HG02973 (cell line): ENCODE measurements at regions not wholly inside any gene's neighbourhood (a gene's known extent, or its start where the extent isn't known, plus 50 kb on each side); places are given as distances from the start of the nearest gene placed in this dataset.

ENCODE experiments used
- ATAC-seq: cut with Tn5 transposase; IDR thresholded peaks from one replicate; pipeline ENCODE4 v1.9.1; 2021; ENCODE audit warnings: moderate library complexity; ENCODE audit not compliant: unreplicated experiment

DNA sequence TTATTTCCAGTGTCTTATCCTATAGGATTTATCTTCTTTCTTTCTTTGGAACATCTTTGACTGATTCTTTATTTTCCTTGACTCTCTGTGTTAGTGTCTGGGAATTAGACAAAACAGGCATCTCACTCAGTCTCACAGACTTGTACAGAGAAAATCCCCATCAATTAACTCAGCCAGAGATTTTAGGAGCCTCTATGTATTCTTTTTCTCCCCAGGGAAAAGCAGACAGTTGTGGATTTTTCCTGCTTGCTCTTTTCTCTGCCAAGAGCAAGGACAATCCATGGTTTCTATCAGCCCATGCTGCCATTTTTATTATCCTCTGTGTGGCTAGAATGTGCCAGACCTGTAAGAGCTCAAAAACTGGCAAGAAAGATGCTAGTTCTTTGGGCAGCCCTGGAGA lies 595.1 kb downstream of the SNAPC1 start:
- no peak for ATAC-seq

DNA sequence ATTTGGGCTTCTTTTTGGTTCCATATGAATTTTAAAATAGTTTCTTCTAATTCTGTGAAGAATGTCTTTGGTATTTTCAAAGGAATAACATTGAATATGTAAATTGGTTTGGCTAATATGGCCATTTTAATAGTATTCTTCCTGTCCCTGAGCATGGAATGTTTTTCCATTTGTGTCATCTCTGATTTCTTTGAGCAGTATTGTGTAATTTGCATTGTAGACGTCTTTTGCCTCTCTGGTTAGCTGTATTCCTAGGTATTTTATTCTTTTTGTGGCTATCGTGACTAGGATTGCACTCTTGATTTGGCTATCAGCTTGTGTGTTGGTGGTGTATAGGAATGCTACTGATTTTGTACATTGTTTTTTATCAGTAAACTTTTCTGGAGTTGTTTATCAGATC lies 601.9 kb downstream of the SNAPC1 start:
- ATAC-seq, result no peak

DNA sequence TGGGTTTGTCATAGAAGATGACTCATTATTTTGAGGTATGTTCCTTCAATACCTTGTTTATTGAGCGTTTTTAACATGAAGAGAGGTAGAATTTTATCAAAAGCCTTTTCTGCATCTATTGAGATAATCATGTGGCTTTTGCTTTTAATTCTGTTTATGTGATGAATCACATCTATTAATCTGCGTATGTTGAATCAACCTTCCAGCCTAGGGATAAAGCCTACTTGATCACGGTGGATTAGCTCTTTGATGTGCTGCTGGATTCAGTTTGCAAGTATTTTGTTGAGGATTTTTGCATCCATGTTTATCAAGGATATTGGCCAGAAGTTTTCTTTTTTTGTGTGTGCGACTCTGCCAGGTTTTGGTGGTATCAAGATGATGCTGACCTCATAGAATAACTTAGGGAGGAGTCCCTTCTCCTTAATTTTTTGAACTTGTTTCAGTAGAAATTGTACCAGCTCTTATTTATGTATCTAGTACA lies 602.6 kb downstream of the SNAPC1 start:
- no peak for ATAC-seq

DNA sequence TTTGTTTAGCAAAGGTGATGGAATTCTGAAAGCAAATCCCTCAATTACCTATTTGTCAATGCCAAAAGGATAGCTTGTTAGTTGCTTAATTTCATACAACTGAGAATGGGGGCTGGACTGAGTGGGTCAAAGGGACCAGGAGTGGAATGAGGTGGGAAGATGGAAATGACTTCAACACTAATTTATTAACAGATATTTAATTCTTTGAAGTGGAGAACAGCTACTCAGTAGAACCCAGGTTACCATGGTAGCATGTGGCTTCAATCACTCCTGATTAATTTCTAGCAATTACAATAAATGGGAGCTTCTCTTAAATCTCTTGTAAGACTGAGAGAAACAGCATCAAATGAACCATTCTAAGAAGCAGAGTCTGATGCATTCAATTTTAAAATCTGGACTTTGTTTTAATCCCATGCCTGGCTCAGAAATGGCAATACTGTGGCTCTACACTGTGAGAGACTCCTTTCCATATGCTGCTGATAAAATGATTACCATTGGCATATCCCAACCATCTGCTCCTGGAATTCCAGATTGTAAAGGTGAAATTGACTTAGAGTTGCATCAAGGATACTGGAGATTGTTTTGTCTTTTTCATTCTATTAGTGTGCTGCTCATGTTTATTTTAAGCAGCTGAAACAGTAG lies 607.8 kb downstream of the SNAPC1 start:
- ATAC-seq, result no peak

DNA sequence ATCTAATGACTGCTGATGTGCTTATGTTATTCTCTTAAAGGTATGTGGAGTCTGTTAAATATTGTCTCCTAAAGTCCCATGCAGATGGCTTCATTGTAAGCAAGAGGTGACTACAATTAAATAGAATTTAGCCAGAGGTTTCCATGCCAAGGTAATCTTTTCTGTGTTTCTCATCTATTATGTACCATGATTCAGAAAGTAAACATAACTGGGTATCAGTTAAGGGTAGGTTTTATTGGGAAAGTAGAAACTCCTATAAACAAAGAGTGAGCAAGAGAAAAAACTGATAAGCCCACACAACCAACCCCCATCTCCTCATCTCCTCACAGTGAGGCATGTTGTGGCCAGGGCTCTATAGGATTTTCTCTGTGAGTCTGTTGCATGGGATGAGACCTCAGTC lies 611.7 kb downstream of the SNAPC1 start:
- no peak for ATAC-seq

DNA sequence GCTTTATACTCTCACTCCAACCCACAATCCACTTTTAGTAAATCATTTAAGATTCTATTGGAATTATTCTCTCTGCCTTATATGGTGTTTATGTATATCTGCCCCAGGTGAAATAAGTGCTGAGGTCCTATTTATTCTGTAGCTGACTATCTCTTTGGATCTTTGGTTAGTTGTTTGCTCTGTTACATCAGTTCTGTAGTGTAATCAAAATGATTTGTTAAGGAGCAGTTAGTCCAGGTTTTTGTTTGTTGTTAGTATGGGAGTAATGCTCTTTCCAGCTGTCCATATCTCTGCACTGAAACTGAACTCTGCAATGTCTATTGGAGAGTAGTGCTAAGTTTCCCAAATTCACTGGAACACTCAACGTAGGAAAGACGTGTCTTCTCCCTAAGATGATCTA lies 615.8 kb downstream of the SNAPC1 start:
- no peak for ATAC-seq

DNA sequence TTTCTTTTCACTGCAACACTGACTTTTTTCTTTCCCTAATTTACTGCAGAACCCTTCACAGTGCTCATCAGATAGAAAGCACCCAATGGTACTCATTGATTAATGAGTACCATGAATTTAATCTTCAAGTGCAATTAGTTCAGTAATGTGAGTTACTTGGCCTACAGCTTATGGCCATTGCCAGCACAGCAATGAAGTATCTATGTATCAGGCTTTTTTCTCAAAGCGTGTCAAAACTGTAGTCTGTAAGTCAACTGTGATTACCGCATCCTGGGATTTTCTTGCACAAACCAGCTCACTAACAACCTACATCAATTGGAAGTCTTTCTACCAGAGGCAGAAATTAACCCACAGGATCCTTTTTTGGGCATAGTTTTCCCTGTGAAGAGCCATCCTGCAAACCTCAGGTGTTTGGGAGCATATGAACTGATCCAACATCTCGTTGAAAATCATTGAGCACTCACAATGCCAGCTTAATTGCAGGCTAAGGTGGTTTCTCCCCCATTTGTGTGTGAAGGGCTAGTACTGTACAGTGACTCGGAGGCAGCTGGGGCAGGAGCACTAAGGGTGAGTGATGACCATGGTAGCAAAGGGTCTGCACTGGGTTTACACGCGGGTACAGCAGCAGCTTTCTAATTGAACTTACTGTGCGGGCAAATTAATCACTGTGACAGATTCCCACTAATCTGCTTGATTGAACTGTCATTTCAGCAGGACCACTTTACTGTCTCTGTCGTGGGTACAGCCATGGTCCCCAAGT lies 619.3 kb downstream of the SNAPC1 start:
- no peak for ATAC-seq

DNA sequence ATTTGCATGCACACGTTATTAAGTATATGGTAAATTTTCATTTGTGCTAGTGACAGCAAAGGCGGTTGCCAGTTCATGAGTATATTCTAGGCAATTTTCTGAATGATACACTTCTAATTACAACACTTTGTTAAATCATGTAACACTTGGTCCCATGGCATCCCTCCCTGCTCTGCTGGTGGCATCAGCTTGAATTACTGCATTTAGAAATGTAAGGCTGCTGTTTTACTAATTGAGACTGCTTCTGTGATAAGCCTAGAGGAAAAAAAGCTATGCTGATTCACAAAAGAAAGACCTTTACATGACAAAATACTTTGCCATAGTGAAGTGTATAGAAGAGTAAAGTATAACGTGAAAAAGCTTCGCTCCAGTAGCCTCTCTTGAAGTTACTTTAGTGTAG lies 636.1 kb downstream of the KCNH5 start:
- no peak for ATAC-seq

DNA sequence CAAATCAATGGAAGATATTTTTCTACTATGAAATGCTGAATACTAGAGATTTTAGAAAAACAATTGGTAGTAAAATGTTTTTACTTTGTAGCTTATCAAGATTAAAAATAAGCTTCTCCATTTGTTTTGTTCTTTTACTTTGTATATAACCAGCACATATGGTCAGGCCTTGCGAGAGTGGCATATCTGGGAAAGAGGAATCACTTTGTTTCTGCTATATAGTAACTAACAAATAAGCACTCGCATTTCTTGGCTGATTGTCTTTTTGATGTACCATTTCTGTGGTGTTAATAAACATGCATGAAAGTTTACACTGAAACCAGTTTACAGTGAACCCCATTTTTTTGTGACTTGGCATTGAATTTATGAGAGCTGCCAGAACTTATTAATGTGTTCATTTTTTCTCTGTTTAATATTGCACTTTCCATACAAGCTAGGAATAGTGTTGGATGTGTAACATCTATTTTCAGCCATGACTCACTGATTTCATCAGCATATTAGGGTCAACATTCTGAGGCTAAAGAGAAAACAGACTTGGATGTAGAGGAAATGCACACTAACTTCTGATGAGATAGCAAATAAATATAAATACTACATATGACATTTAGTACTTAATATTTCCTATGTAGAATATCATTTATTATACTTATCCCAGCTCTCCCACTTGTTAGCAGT lies 635.5 kb downstream of the KCNH5 start:
- no peak for ATAC-seq

DNA sequence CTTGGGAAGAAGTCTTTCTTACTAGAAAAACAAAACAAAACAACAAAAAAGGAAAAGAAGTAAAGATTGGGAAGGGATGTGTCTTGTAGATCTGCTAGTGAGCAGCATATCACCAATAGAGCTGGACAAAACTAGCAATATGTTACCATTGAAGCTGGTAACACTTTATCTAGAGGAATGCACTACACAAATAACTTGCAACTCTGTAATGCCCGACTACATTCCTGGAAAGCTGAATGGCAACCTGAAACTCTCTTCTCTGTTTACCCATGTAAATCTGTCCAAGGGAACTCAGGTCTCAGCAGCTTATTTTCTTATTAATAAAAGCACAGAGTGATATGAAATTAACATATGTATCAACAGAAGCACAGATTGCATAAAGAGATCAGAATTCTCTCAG lies 624.4 kb downstream of the KCNH5 start:
- no peak for ATAC-seq

DNA sequence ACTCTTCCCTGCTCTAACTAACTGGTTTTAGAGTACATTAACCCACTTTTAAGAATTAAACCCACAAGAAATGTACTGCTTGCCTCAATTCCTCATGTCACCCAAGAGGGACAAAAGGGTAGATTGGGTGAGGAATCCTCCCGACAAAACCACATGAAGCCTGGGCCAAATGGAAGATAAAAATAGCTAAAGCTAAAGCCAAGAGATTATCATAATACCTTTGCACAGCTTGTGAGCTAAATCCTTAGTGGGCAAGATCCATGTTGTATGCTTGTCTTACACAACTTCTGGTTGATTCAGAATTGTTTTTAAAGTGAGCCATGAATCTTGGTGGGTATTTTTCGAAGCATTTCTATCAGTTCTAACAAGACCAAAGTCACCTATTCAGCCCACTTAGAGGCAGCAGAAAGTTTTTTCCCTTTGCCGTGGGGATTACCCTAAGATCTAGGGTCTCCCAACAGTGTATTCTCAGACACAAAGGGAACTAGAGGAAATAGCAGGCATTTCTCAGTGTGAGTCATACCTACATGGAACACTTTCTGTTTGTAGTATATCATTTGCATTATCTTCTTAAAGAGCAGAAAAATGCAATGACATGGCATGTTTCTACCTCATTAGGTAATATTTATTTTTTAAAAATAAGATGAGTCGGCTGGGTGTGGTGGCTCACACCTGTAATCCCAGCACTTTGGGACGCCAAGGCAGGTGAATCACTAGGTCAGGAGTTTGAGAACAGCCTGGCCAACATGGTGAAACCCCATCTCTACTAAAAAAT lies 616.6 kb downstream of the KCNH5 start:
- ATAC-seq, result no peak

DNA sequence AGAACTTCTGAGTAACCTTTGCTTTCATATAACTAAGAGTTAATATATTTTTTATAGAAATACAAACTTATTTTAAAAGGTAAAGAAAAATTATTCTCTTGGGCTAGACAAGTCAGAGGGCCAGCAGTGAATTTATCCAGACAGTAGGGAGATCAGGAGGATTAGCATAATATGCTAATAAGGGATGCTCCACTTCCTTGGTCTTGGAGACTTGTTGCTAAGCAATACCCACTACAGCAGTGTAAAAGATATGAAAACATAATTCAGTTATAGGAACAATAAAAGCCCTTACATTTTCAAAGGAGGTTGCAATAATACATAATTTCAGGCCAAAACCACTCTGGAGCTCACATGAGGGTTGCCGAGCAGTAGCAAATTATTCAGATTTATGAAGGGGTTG lies 615.6 kb downstream of the KCNH5 start:
- no peak for ATAC-seq

DNA sequence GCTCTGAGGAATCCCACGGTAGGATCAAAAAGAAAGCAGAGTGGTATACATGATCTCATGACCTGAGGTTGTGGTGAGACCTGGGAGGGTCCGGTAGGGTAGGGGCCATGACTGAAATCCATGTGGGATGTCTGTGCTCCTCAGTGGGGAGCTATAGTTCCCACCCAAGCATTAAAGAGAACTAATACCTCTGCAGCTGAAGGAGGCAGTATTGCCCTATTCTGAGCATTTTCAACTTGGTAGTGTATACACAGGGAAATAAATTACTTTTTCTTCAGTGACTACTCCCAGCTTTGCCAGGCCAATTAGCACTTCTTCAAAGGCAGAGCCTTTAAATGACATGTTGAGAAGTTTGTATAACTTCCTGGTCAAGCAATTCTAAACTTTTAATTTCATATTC lies 613.8 kb downstream of the KCNH5 start:
- no peak for ATAC-seq

DNA sequence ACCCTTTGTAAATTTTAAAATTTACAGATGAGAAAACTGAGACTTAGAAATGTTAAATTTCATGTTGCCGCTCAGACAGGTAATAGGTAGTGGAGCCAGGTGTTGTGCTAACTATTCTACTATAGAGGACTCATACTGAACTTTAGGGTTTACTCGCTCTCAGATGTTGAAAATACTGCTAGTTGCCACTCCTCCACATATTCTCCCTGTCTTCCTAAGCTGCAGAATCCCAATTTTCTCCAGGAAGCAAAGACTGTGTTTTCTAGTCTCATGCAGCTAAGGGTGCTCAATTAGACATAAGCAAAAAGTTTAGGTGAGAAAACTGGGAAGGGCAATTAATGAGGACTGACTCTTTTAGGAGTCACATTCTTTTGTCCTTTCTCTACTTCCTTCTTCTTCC lies 612.3 kb downstream of the KCNH5 start:
- ATAC-seq, result no peak

DNA sequence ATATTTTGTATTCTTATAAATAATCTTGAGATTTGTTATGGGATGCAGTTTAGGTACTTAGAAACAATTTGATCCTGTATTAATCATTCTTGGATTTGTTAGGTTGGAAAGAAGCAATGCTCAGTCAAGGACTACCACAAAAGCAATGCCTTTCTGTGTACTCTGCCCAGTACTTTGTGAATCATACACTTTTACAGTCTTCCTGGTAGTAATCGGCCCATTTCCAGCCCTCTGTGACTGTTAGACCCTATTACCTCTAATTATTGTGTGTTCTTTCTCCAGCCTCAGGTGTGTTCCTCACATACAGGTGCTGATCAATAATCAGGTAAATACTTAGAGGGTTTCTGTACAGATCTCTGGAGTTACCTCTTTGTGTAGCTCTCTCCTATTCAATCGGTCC lies 609.0 kb downstream of the KCNH5 start:
- no peak for ATAC-seq

DNA sequence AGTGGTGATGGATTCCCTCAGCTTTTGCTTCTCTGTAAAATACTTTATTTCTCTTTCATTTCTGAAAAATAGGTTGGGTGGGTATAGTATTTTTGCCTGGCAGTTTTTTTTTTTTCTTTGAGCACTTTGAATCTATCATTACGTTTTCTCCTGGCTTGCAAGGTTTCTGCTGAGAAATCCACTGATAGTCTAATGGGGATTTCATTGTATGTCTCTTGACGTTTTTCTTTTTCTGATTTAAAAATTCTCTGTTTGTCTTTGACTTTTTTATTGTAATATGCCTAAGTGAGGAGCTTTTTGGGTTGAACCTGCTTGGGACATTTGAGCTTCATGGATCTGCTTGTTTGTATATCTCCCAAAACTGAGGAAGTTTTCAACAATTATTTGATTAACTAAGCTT lies 606.0 kb downstream of the KCNH5 start:
- no peak for ATAC-seq

DNA sequence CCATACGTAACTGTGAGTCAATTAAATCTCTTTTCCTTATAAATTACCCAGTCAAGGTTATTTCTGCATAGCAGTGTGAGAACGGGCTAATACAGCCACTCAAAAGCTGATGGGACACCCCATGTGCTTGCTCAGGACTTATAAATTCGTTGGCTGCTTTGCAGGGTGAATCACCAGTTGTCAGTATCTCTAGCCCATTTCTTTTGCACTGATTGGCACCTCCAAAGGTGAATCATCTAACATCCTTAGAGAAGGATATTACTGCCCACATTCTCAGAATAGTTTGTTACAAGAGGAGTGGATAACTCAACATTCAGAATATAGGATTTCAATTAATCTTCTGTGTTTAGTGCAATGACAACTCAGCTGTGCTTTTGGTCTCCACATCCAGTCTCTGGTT lies 601.5 kb downstream of the KCNH5 start:
- no peak for ATAC-seq

DNA sequence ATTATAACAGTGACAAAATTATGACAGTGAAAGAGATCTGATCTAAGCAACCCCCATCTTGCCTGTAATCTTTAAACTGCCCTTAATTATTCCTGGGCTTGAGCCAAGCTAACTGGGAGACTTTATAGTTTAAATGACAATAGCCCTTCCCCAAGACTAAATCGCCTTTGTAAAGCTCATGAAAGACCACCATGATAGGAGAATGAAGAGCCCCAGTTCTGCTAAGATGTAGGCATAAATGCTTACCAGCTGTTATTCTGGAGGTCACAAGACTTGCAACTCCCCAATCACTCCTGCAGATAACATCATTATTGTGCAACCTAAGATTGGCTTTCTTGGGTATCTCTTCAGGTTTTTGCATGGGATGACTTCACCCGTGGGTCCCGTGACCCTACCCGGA lies 599.7 kb downstream of the KCNH5 start:
- ATAC-seq, result no peak

DNA sequence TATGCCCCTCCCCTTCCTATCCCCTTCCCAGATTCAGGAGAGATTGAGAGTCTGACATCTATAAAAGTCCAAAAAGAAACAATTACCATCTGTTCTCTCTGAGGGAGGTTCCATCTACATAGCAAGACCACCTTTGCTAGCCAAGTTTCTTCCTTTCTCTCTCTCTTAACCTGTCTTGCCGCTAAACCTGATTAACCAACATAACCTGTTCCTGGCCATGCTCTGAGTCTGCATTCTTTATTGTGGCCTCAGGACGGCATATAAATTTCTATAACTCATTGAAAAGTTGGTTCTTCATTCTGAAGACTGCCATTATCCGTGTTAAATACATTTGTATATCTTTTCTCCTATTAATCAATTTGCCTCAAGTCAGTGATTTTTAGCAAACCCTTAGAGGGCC lies 594.0 kb downstream of the KCNH5 start:
- ATAC-seq, result no peak

DNA sequence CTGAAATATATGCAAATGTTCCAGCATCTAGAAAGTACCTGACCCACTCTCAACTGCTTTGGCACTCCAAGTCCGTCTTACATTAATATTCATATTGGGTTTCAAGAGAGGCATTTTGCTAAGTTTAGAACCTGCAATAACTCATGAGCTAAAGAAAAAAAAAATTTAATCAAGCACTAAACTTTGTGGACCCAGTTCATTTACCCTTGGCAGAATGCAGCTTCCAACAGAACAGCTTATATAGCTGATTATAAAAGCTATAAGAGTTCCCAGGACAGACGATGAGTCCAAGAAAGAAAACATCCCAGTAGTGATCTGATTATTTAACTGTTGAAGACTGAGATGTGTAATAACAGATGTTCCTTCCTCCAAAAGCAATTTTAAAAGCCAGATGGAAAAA lies 592.0 kb downstream of the KCNH5 start:
- ATAC-seq, result no peak

DNA sequence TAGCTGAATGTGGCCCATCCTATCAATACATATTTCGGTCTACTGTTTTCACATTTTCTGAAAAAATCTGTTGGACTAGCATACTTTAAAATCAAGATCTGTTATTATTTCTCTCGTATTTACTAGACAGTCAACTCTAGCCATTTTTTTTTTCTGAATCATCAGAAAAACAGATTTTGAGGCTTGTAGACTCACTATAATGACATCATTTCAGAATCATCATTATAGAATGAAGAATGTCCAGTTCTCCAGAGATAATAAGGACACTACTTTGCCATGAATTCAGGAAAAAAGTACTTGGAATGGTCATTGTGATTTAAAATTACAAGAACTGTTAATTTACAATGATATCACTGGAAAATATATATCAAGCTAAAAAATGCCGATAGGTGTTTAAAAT lies 589.8 kb downstream of the KCNH5 start:
- no peak for ATAC-seq
